ENCODE measurements at regions not wholly inside any gene's neighbourhood (a gene's known extent, or its start where the extent isn't known, plus 50 kb on each side); places are given as distances from the start of the nearest gene placed in this dataset.

DNA sequence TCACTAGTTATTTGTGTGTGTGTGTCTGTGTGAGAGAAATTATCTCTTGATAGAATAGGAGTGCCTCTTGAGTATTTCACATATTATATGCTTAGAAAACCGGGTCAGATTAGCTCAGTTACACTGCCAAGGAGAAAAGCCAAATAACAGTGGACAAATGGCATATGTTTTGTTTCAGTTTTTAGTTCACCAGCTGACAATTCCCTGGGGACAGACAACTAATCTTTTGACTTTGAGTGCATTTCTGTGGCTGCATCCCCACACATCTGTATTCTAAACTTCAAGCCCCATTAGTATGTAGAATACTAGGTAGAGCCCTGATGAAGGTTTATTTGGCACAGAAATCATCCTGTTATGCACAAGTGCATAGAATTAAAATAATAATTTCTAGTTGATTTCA, 227.7 kb upstream of the CNTN3 start:
- Histone ChIP-seq H3K79me1 (ENCODE audit: insufficient read depth, low read depth, low read length, poor library complexity, severe bottlenecking) (no peaks in the 10 kb centered on the region), H4K5ac (ENCODE audit: insufficient read length, low read depth, low read length) (no peak overlapping the region), H3K9ac (ENCODE audit: extremely low read depth, insufficient read length, low read length) (no peak overlapping the region), H3T11ph (ENCODE audit: low read length) (no peak overlapping the region), H2BK15ac (ENCODE audit: low read depth, low read length) (no peak overlapping the region), H3K4me2 (ENCODE audit: insufficient read depth, insufficient read length, low read length) (no peak overlapping the region), H2AK5ac (ENCODE audit: insufficient read length, low read length) (no peak overlapping the region), H4K20me1 (ENCODE audit: control insufficient read depth, insufficient read depth, insufficient read length) (no peaks in the 10 kb centered on the region), H3K14ac (ENCODE audit: insufficient read depth, low read length) (no peak overlapping the region), H2BK12ac (ENCODE audit: insufficient read length, low read depth, low read length) (no peak overlapping the region), H3K9me3 (ENCODE audit: control insufficient read depth, low read depth, low read length) (no peaks in the 10 kb centered on the region), H3K27ac (ENCODE audit: insufficient read length, low read depth, low read length) (no peak overlapping the region), H2BK20ac (ENCODE audit: low read depth, low read length, poor library complexity, severe bottlenecking) (no peak overlapping the region), H3K56ac (ENCODE audit: insufficient read length, low read depth, low read length) (no peak overlapping the region), H4K8ac (replicated peaks; ENCODE audit: insufficient read length, low read depth, low read length) (no peak overlapping the region), H3K23ac (ENCODE audit: insufficient read length, low read depth, low read length) (no peak overlapping the region), H3K23me2 (ENCODE audit: insufficient read length, low read depth, low read length, poor library complexity, severe bottlenecking) (no peaks in the 10 kb centered on the region), H3K27me3 (ENCODE audit: insufficient read depth, low read length) (no peaks in the 10 kb centered on the region), H4K91ac (ENCODE audit: insufficient read length, low read depth, low read length) (no peak overlapping the region), H3K18ac (ENCODE audit: insufficient read length, low read depth, low read length) (no peak overlapping the region), H3K4ac (ENCODE audit: low read depth, low read length) (no peak overlapping the region), H2BK120ac (ENCODE audit: low read depth, low read length, poor library complexity, severe bottlenecking) (no peak overlapping the region), H3K79me2 (ENCODE audit: insufficient read depth, low read length) (no peaks in the 10 kb centered on the region), H3K4me1 (ENCODE audit: insufficient read depth, low read length) (no peaks in the 10 kb centered on the region; the same call in 1 of the 2 replicates), H2AFZ (ENCODE audit: low read length) (no peak overlapping the region), H2BK5ac (ENCODE audit: insufficient read length, low read length) (no peak overlapping the region)
- WGBS (ENCODE audit: extremely low coverage, insufficient read length, low lambda C conversion rate) = no CpG with 5 or more reads among the region's 1 CpG
- no peaks in the 10 kb centered on the region for H3K27me3 Mint-ChIP-seq (ENCODE audit: low read depth)
- H3K36me3 Mint-ChIP-seq (ENCODE audit: insufficient read depth in 1 of 3, low read depth in 3 of 3) = no peaks in the 10 kb centered on the region
- H3K4me3 Mint-ChIP-seq = no peak overlapping the region
- H3K27ac Mint-ChIP-seq = no peak overlapping the region
- peaks cover 10% of the 10 kb centered on the region in 2 experiments; a peak in 3 of 4 replicates for H3K4me1 Mint-ChIP-seq
- no peak for TF ChIP-seq CTCF (conservative IDR thresholded peaks at IDR 0.05)
- no peak for DNase-seq
- no peaks in the 10 kb centered on the region for H3K9me3 Mint-ChIP-seq

Measured in H9 (cell line).